ENCODE measurements at regions not wholly inside any gene's neighbourhood (a gene's known extent, or its start where the extent isn't known, plus 50 kb on each side); places are given as distances from the start of the nearest gene placed in this dataset.

DNA sequence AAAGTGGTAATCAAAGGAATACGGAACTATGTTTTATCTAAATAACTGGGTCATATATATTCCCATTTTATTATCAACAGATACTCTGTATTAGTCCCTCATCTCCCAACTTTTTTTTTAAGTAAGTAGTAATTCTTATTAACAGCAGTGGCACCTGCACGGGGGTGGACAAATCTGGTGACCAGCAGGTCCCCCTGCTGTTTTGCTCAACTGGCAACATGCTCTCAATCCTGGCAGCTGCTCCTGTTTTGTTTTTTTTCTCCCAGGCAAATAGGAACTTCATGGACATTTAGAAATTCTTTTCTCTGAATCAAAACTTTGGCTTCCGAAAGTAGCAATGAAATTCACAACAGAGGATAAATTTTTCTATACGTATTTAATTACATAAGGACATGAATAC, 193.5 kb downstream of the SS18 start:
- Histone ChIP-seq H2AFZ (ENCODE audit: control insufficient read depth, low read length) (no peak overlapping the region), H3K4me3 (ENCODE audit: control insufficient read depth in 2 of 3, extremely low read depth in 1 of 3, insufficient read depth in 2 of 3, low read depth in 1 of 3, low read length in 3 of 3) (no peak overlapping the region), H4K20me1 (ENCODE audit: control insufficient read depth, extremely low read depth, insufficient read depth, low read length) (no peaks in the 10 kb centered on the region), H3K36me3 (ENCODE audit: control insufficient read depth in 2 of 2, extremely low read depth in 1 of 2, insufficient read depth in 2 of 2, low read length in 2 of 2) (no peaks in the 10 kb centered on the region), H3K9me1 (ENCODE audit: control insufficient read depth, extremely low read depth, insufficient read depth, low read length) (no peaks in the 10 kb centered on the region), H3K9me3 (ENCODE audit: control insufficient read depth, low read depth, low read length) (no peaks in the 10 kb centered on the region), H3K27me3 (ENCODE audit: control insufficient read depth, extremely low read depth, insufficient read depth, low read length) (no peaks in the 10 kb centered on the region), H3K9ac (ENCODE audit: control insufficient read depth, extremely low read depth, insufficient read depth, low read length) (no peak overlapping the region), H3K27ac (ENCODE audit: control insufficient read depth, insufficient read depth, low read length) (no peak overlapping the region), H3K4me2 (ENCODE audit: control insufficient read depth, extremely low read depth, insufficient read depth, low read depth, low read length) (no peak overlapping the region), H3K4me1 (ENCODE audit: control insufficient read depth, extremely low read depth, insufficient read depth, low read length) (no peaks in the 10 kb centered on the region), H3K79me2 (ENCODE audit: control insufficient read depth, insufficient read depth, low read length) (no peaks in the 10 kb centered on the region)
- dilution Hi-C loops (cut with MboI; ENCODE audit: extremely low pct_ligation_motif_present, low sequenced_read_pairs): no loop called here
- TF ChIP-seq, protein P1, sequence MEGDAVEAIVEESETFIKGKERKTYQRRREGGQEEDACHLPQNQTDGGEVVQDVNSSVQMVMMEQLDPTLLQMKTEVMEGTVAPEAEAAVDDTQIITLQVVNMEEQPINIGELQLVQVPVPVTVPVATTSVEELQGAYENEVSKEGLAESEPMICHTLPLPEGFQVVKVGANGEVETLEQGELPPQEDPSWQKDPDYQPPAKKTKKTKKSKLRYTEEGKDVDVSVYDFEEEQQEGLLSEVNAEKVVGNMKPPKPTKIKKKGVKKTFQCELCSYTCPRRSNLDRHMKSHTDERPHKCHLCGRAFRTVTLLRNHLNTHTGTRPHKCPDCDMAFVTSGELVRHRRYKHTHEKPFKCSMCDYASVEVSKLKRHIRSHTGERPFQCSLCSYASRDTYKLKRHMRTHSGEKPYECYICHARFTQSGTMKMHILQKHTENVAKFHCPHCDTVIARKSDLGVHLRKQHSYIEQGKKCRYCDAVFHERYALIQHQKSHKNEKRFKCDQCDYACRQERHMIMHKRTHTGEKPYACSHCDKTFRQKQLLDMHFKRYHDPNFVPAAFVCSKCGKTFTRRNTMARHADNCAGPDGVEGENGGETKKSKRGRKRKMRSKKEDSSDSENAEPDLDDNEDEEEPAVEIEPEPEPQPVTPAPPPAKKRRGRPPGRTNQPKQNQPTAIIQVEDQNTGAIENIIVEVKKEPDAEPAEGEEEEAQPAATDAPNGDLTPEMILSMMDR (optimal IDR thresholded peaks at IDR 0.05 in 1 of 3, IDR thresholded peaks at IDR 0.05 in 1 of 3, conservative IDR thresholded peaks at IDR 0.05 in 1 of 3; ENCODE audit: extremely low read depth in 1 of 3, insufficient read depth in 2 of 3, low read length in 3 of 3): no peak
- TF ChIP-seq EZH2 (IDR thresholded peaks at IDR 0.05; ENCODE audit: low read length): no peak
- DNase-seq (ENCODE audit: low read depth, low spot score) (no peak), FAIRE-seq (no peak)

DNA sequence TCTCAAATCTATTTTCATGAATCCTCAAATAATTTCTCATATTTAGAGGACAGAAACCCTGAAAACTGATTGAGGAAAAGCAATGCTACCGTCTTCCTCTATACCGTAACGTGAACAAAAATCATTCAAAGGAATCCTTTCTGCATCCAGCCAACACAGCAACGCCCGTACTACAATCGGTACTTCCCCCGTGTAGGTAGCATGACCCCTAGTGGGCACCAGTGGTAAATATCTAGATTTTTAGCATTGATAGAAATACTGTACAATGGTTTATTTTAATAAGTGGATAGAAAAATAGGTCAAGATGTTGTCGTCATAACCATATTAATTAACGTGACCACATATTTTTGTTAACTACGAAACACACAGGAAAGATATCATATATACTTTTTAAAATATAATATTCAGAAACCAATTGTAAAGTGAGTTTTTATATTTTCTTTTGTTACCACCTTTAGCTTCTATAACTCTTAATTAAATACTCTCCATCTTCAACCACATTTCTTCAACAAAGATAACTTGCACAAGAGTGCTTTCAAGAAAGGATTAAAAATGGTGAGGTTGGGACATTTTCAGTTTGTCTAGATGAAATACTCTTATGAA, 194.1 kb downstream of the SS18 start:
- Histone ChIP-seq H3K27me3 (ENCODE audit: control insufficient read depth, extremely low read depth, insufficient read depth, low read length) (no peaks in the 10 kb centered on the region), H3K4me3 (ENCODE audit: control insufficient read depth in 2 of 3, extremely low read depth in 1 of 3, insufficient read depth in 2 of 3, low read depth in 1 of 3, low read length in 3 of 3) (no peak overlapping the region), H3K27ac (ENCODE audit: control insufficient read depth, insufficient read depth, low read length) (no peak overlapping the region), H3K9me3 (ENCODE audit: control insufficient read depth, low read depth, low read length) (no peaks in the 10 kb centered on the region), H4K20me1 (ENCODE audit: control insufficient read depth, extremely low read depth, insufficient read depth, low read length) (no peaks in the 10 kb centered on the region), H3K9me1 (ENCODE audit: control insufficient read depth, extremely low read depth, insufficient read depth, low read length) (no peaks in the 10 kb centered on the region), H3K4me1 (ENCODE audit: control insufficient read depth, extremely low read depth, insufficient read depth, low read length) (no peaks in the 10 kb centered on the region), H3K9ac (ENCODE audit: control insufficient read depth, extremely low read depth, insufficient read depth, low read length) (no peak overlapping the region), H2AFZ (ENCODE audit: control insufficient read depth, low read length) (no peak overlapping the region), H3K79me2 (ENCODE audit: control insufficient read depth, insufficient read depth, low read length) (no peaks in the 10 kb centered on the region), H3K4me2 (ENCODE audit: control insufficient read depth, extremely low read depth, insufficient read depth, low read depth, low read length) (no peak overlapping the region), H3K36me3 (ENCODE audit: control insufficient read depth in 2 of 2, extremely low read depth in 1 of 2, insufficient read depth in 2 of 2, low read length in 2 of 2) (no peaks in the 10 kb centered on the region)
- dilution Hi-C loops (cut with MboI; ENCODE audit: extremely low pct_ligation_motif_present, low sequenced_read_pairs): no loop called here
- TF ChIP-seq, protein P1 (optimal IDR thresholded peaks at IDR 0.05 in 1 of 3, IDR thresholded peaks at IDR 0.05 in 1 of 3, conservative IDR thresholded peaks at IDR 0.05 in 1 of 3; ENCODE audit: extremely low read depth in 1 of 3, insufficient read depth in 2 of 3, low read length in 3 of 3): peak; percentile 72 to 79 (median 79)
- no peak for TF ChIP-seq EZH2 (IDR thresholded peaks at IDR 0.05; ENCODE audit: low read length)
- FAIRE-seq: peak; percentile 9
- no peak for DNase-seq (ENCODE audit: low read depth, low spot score)

Measured in keratinocyte (primary cell).